Trophoblast cell (in vitro differentiated cells and primary cell): ENCODE measurements at regions not wholly inside any gene's neighbourhood (a gene's known extent, or its start where the extent isn't known, plus 50 kb on each side); places are given as distances from the start of the nearest gene placed in this dataset.

Source experiments
- DNase-seq, 2 donors: peaks; one replicate each; pipeline ENCODE4 v3.0.0-alpha.2; 2016
- H2AFZ ChIP-seq: 2 replicates; pipeline ENCODE4 v1.6.1; 2013; ENCODE audit warnings: low read length, moderate library complexity, mild to moderate bottlenecking; ENCODE audit not compliant: insufficient read depth, poor library complexity
- H2AK5ac ChIP-seq: 2 replicates; pipeline ENCODE4 v1.6.1; 2013; ENCODE audit warnings: mild to moderate bottlenecking, low read length
- H2BK120ac ChIP-seq: 2 replicates; pipeline ENCODE4 v1.6.1; 2013; ENCODE audit warnings: low read length, mild to moderate bottlenecking, moderate library complexity; ENCODE audit not compliant: insufficient read depth, poor library complexity
- H2BK12ac ChIP-seq: 2 replicates; pipeline ENCODE4 v1.6.1; 2013; ENCODE audit warnings: mild to moderate bottlenecking, low read length, moderate library complexity
- H2BK5ac ChIP-seq: 2 replicates; pipeline ENCODE4 v1.6.1; 2013; ENCODE audit warnings: low read length, low read depth, moderate library complexity, mild to moderate bottlenecking; ENCODE audit not compliant: poor library complexity
- H3K14ac ChIP-seq: 2 replicates; pipeline ENCODE4 v1.6.1; 2013; ENCODE audit warnings: mild to moderate bottlenecking, low read length
- H3K18ac ChIP-seq: 2 replicates; pipeline ENCODE4 v1.6.1; 2013; ENCODE audit warnings: mild to moderate bottlenecking, low read length
- H3K23ac ChIP-seq: 2 replicates; pipeline ENCODE4 v1.6.1; 2013; ENCODE audit warnings: low read length
- H3K27ac ChIP-seq: 2 replicates; pipeline ENCODE4 v1.5.1; 2013; ENCODE audit warnings: low read depth, mild to moderate bottlenecking, inconsistent platforms, low read length, moderate library complexity
- H3K27me3 ChIP-seq: 2 replicates; pipeline ENCODE4 v1.6.1; 2013; ENCODE audit warnings: inconsistent platforms, mild to moderate bottlenecking, low read length, moderate library complexity; ENCODE audit not compliant: insufficient read depth
- H3K36me3 ChIP-seq, 2 experiments: 1 replicate in 1 of 2; 2 replicates in 1 of 2; pipeline ENCODE4 v1.6.1; 2013; ENCODE audit warnings: low read length in 2 of 2, mild to moderate bottlenecking in 2 of 2, moderate library complexity in 1 of 2; ENCODE audit not compliant: insufficient read depth in 2 of 2, control insufficient read depth in 1 of 2
- H3K4ac ChIP-seq: 2 replicates; pipeline ENCODE4 v1.6.1; 2013; ENCODE audit warnings: low read depth, mild to moderate bottlenecking, low read length, moderate library complexity
- H3K4me1 ChIP-seq, 2 experiments: 1 replicate in 1 of 2; 2 replicates in 1 of 2; pipeline ENCODE4 v1.6.1; 2013; ENCODE audit warnings: low read length in 2 of 2, mild to moderate bottlenecking in 2 of 2, moderate library complexity in 1 of 2; ENCODE audit not compliant: insufficient read depth in 2 of 2, control insufficient read depth in 1 of 2
- H3K4me2 ChIP-seq: 2 replicates; pipeline ENCODE4 v1.6.1; 2013; ENCODE audit warnings: inconsistent platforms, mild to moderate bottlenecking, low read length, moderate library complexity
- H3K4me3 ChIP-seq: 2 replicates; pipeline ENCODE4 v1.5.1; 2013; ENCODE audit warnings: mild to moderate bottlenecking, low read depth, low read length, inconsistent platforms
- H3K79me1 ChIP-seq: one replicate; pipeline ENCODE4 v1.6.1; 2013; ENCODE audit warnings: low read length
- H3K79me2 ChIP-seq: 2 replicates; pipeline ENCODE4 v1.6.1; 2013; ENCODE audit warnings: low read length, mild to moderate bottlenecking; ENCODE audit not compliant: control insufficient read depth, insufficient read depth, poor library complexity
- H3K9ac ChIP-seq: 2 replicates; pipeline ENCODE4 v1.6.1; 2013; ENCODE audit warnings: mild to moderate bottlenecking, low read length
- H3K9me3 ChIP-seq: 2 replicates; pipeline ENCODE4 v1.6.1; 2013; ENCODE audit warnings: low read depth, mild to moderate bottlenecking, control low read depth, inconsistent platforms, low read length; ENCODE audit not compliant: insufficient read depth
- H4K12ac ChIP-seq: 2 replicates; pipeline ENCODE4 v1.6.1; 2013; ENCODE audit warnings: low read depth, mild to moderate bottlenecking, low read length, moderate library complexity
- H4K8ac ChIP-seq: 2 replicates; pipeline ENCODE4 v1.6.1; 2013; ENCODE audit warnings: low read depth, mild to moderate bottlenecking, low read length, moderate library complexity
- H4K91ac ChIP-seq: one replicate; pipeline ENCODE4 v1.6.1; 2013; ENCODE audit warnings: low read depth, mild to moderate bottlenecking, low read length, moderate library complexity
- WGBS: extraction: QIAGEN DNeasy Blood & Tissue Kit; methylation state at CpG from one replicate; pipeline ENCODE4 v1.1.7; 2013; ENCODE audit warnings: missing lambda C conversion rate; ENCODE audit not compliant: insufficient read length, insufficient coverage; ENCODE audit errors: extremely low coverage; 5-methylcytosine and 5-hydroxymethylcytosine counted together

DNA sequence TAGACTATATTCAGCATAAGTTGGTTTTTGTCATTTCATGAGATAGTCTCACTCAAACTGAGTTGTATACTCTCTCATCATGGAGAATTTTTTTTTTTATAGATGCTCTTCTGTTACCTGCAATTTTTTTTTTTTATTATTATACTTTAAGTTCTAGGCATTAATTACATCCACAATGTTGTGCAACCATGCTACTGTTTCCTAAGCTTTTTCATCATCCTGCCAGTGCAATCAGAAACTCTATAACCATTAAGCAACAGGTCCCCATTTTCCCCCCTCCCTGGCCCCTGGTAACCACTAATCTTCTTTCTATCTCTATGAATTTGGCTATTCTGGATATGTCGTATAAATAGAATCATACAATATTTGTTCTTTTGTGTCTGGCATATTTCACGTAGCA is 321.6 kb downstream of the STIM2 start:
- Histone ChIP-seq H3K14ac (no peak overlapping the region), H3K23ac (no peak overlapping the region), H3K79me2 (peaks cover 2% of the 10 kb centered on the region), H2BK120ac (no peak overlapping the region), H3K4me3 (no peak overlapping the region), H4K8ac (no peak overlapping the region), H2AFZ (no peak overlapping the region), H2BK12ac (no peak overlapping the region), H2AK5ac (no peak overlapping the region), H3K4ac (no peak overlapping the region), H3K18ac (no peak overlapping the region), H3K27me3 (no peaks in the 10 kb centered on the region), H3K27ac (no peak overlapping the region), H4K12ac (no peak overlapping the region), H3K9ac (no peak overlapping the region), H3K36me3 (no peaks in the 10 kb centered on the region), H2BK5ac (no peak overlapping the region), H3K9me3 (no peaks in the 10 kb centered on the region), H3K4me2 (no peak overlapping the region), H3K4me1 (no peaks in the 10 kb centered on the region), H3K79me1 (no peaks in the 10 kb centered on the region), H4K91ac (no peak overlapping the region)
- no CpG with 5 or more reads among the region's 2 CpGs for WGBS
- no peak for DNase-seq

DNA sequence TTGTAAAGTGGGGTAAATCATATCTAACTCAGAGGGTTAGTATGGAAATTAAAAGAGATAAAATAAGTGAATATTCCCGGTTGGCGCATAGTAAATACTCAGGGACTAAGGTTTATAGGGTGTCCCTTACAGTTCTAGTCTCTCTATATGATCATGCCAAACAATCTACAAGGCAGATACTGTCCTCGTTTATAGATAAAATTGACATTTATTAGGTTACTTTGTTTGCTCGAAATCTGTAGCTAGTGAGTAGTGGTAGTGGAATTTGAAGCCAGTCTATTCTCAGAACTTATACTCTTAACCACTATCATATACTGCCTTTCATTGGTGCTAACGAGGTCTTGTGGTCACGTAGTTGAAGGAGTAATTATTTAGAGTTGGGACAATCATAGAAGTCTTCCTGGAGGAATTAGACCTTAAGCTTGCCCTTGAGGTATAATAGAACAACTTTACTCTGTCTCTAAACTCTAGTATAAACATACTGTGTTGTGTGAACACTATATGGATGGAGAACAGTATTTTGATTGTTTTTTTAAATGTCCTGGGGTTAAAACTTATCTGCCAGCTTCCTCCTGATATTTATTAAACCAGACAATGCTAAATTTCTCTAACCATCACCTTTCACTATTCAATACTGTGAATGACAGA is 324.0 kb downstream of the STIM2 start:
- no peaks in the 10 kb centered on the region for H3K9me3 ChIP-seq
- no peaks in the 10 kb centered on the region for H3K27me3 ChIP-seq
- H3K4me3 ChIP-seq, result no peak overlapping the region
- no peak overlapping the region for H3K23ac ChIP-seq
- H3K79me2 ChIP-seq, result peaks cover 2% of the 10 kb centered on the region
- no peak overlapping the region for H2AFZ ChIP-seq
- H2AK5ac ChIP-seq, result no peak overlapping the region
- H3K4ac ChIP-seq, result no peak overlapping the region
- no peak overlapping the region for H3K14ac ChIP-seq
- no peak overlapping the region for H3K9ac ChIP-seq
- H3K4me2 ChIP-seq, result no peak overlapping the region
- no peaks in the 10 kb centered on the region for H3K36me3 ChIP-seq
- no peak overlapping the region for H3K18ac ChIP-seq
- no peak overlapping the region for H4K12ac ChIP-seq
- H2BK120ac ChIP-seq, result no peak overlapping the region
- H4K91ac ChIP-seq, result no peak overlapping the region
- no CpG with 5 or more reads among the region's 6 CpGs for WGBS
- peaks cover 0 to under 1% of the 10 kb centered on the region in 2 experiments for H3K4me1 ChIP-seq
- no peak overlapping the region for H3K27ac ChIP-seq
- H4K8ac ChIP-seq, result no peak overlapping the region
- H2BK5ac ChIP-seq, result no peak overlapping the region
- DNase-seq, result no peak
- no peak overlapping the region for H2BK12ac ChIP-seq
- no peaks in the 10 kb centered on the region for H3K79me1 ChIP-seq

DNA sequence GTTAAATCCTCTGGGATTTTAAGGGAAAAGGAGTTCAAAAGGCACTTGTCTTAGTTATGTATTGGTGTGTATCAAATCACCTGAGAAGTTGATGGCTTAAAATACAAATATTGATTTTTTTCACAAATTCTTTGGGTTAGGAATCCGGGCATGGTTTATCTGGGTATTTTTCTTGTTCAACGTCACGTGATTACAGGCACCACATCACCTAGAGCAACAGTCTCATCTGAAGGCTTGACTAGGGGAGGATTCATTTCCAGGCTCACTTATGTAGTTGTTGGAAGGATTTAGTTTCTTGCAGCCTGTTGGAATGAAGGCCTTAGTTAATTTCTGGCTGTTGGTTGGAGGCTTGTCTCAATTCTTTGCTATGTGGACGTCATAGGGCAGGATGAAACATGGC is 326.1 kb downstream of the STIM2 start:
- no peak for DNase-seq
- Histone ChIP-seq H3K79me2 (peaks cover 2% of the 10 kb centered on the region), H2BK5ac (no peak overlapping the region), H4K8ac (no peak overlapping the region), H4K91ac (no peak overlapping the region), H2BK12ac (no peak overlapping the region), H2AFZ (no peak overlapping the region), H2AK5ac (no peak overlapping the region), H3K4me2 (no peak overlapping the region), H3K9ac (no peak overlapping the region), H3K4ac (no peak overlapping the region), H2BK120ac (no peak overlapping the region), H3K14ac (no peak overlapping the region), H3K9me3 (no peaks in the 10 kb centered on the region), H3K23ac (no peak overlapping the region), H3K79me1 (no peaks in the 10 kb centered on the region), H3K18ac (no peak overlapping the region), H3K36me3 (no peaks in the 10 kb centered on the region), H3K4me3 (no peak overlapping the region), H3K4me1 (peaks cover 0 to 2% of the 10 kb centered on the region in 2 experiments), H4K12ac (no peak overlapping the region), H3K27me3 (no peaks in the 10 kb centered on the region), H3K27ac (no peak overlapping the region)
- no CpG with 5 or more reads among the region's 4 CpGs for WGBS

DNA sequence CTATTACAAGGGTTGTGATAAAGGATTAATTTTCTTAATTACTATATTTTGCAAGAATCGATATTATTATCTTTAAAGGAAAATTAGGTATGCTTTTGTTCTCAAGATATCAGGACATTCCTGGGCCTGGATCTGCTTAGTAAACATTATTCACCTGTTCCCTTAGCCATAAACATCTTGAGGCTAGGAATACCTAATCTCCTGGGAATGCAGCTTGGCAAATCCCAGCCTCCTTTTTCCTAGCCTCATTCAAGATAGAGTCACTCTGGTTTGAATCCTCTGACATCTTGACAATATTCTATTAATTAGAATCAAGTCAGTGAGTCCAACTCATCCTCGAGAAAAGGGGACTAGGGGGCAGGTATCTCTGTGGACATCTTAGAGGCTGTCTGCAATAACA is 327.1 kb downstream of the STIM2 start:
- no peaks in the 10 kb centered on the region for H3K9me3 ChIP-seq
- no peak overlapping the region for H3K14ac ChIP-seq
- H3K79me1 ChIP-seq, result no peaks in the 10 kb centered on the region
- no peak overlapping the region for H3K23ac ChIP-seq
- no peak overlapping the region for H3K27ac ChIP-seq
- H3K9ac ChIP-seq, result no peak overlapping the region
- H4K8ac ChIP-seq, result no peak overlapping the region
- no peak overlapping the region for H3K4ac ChIP-seq
- H2AFZ ChIP-seq, result no peak overlapping the region
- WGBS, result no CpG with 5 or more reads among the region's 2 CpGs
- H3K4me3 ChIP-seq, result no peak overlapping the region
- no peak overlapping the region for H2BK120ac ChIP-seq
- peak in 1 of 2 donors; percentile 12 for DNase-seq
- no peaks in the 10 kb centered on the region for H3K27me3 ChIP-seq
- H2BK12ac ChIP-seq, result no peak overlapping the region
- no peak overlapping the region for H3K18ac ChIP-seq
- H3K79me2 ChIP-seq, result peaks cover 2% of the 10 kb centered on the region
- H2BK5ac ChIP-seq, result no peak overlapping the region
- no peak overlapping the region for H3K4me2 ChIP-seq
- no peak overlapping the region for H4K91ac ChIP-seq
- no peak overlapping the region for H2AK5ac ChIP-seq
- peaks cover 0 to 2% of the 10 kb centered on the region in 2 experiments for H3K4me1 ChIP-seq
- no peak overlapping the region for H4K12ac ChIP-seq
- H3K36me3 ChIP-seq, result no peaks in the 10 kb centered on the region
